ENCODE measurements at regions not wholly inside any gene's neighbourhood (a gene's known extent, or its start where the extent isn't known, plus 50 kb on each side); places are given as distances from the start of the nearest gene placed in this dataset.

DNA sequence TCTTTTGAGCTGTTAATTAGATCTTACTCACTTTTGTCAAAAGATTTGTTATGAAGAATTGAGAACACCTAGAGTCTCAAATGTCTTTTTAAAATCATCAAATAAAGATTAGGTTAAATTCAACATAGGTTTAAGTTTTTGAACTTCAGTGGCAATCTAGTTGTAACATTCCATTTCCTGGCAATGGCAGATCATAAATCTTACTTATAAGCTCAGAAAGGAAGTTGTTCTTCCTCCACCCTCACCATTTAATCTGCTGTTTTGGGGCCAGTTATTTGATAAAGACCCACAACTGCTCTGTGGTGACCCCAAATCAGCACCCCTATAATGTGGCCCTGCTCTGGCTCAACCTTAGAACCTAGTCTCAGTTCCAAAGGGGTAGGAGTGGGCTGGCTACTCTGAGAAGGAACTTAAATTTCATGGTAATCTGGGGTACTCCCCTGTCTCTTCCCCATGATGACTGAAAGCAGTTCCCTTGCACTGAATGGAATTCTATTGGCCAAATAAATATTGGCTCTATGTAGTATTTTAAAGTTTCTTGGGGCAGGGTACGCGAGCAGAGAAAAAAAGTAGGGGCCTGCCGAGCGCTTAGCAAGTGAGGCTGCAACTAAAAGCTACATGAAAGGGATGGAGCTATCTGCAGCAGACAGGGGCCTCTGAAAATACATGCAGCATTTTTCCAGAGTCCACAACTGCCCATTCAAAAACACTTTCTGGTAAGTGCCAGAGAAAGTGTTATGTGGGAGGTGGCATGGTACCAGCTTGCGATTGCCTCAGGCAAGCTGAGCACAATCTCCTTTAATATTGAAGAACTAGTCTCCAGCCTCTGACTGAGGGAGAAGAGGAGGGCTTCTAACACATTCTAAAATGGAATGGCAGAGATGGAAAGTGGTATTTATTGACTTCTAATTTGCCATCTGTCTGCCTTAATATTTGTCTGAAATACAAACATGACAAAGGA is 103.6 kb upstream of the RASGRP1 start:
- H3K4me2 ChIP-seq (ENCODE audit: low read length), result no peak overlapping the region
- TF ChIP-seq RAD21 (conservative IDR thresholded peaks at IDR 0.05) (no peak), SMC3 (conservative IDR thresholded peaks at IDR 0.05; ENCODE audit: poor library complexity) (no peak), MXI1 (conservative IDR thresholded peaks at IDR 0.05; ENCODE audit: poor library complexity, severe bottlenecking) (no peak), EP300 (conservative IDR thresholded peaks at IDR 0.05; ENCODE audit: poor library complexity, severe bottlenecking) (no peak)
- TF ChIP-seq, protein P1, sequence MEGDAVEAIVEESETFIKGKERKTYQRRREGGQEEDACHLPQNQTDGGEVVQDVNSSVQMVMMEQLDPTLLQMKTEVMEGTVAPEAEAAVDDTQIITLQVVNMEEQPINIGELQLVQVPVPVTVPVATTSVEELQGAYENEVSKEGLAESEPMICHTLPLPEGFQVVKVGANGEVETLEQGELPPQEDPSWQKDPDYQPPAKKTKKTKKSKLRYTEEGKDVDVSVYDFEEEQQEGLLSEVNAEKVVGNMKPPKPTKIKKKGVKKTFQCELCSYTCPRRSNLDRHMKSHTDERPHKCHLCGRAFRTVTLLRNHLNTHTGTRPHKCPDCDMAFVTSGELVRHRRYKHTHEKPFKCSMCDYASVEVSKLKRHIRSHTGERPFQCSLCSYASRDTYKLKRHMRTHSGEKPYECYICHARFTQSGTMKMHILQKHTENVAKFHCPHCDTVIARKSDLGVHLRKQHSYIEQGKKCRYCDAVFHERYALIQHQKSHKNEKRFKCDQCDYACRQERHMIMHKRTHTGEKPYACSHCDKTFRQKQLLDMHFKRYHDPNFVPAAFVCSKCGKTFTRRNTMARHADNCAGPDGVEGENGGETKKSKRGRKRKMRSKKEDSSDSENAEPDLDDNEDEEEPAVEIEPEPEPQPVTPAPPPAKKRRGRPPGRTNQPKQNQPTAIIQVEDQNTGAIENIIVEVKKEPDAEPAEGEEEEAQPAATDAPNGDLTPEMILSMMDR (IDR thresholded peaks at IDR 0.05; ENCODE audit: poor library complexity, severe bottlenecking), result no peak
- no peaks in the 10 kb centered on the region for H3K79me2 ChIP-seq (replicated peaks; ENCODE audit: insufficient read depth, low read length)
- no peaks in the 10 kb centered on the region for H3K9me2 ChIP-seq (ENCODE audit: insufficient read depth, low read length)
- H3K27me3 ChIP-seq (ENCODE audit: insufficient read depth, low read depth, low read length), result peaks cover 4% of the 10 kb centered on the region
- no peak overlapping the region for H3K4me3 ChIP-seq (ENCODE audit: low read length)
- H3K9me3 ChIP-seq (ENCODE audit: low read length), result no peaks in the 10 kb centered on the region
- H3K27ac ChIP-seq (ENCODE audit: low read length), result no peak overlapping the region
- H3F3A ChIP-seq (ENCODE audit: insufficient read depth, low read length, poor library complexity, severe bottlenecking), result no peaks in the 10 kb centered on the region
- no peak overlapping the region for H3K9ac ChIP-seq (ENCODE audit: low read length)
- H2AFZ ChIP-seq (ENCODE audit: low read depth, low read length), result no peak overlapping the region
- no peaks in the 10 kb centered on the region for H3K36me3 ChIP-seq (ENCODE audit: insufficient read depth, low read length)
- no peaks in the 10 kb centered on the region for H4K20me1 ChIP-seq (ENCODE audit: insufficient read depth)

- H3K9me2 ChIP-seq (ENCODE audit: insufficient read depth, low read length), result no peaks in the 10 kb centered on the region
- H3K36me3 ChIP-seq (ENCODE audit: insufficient read depth, low read length), result no peaks in the 10 kb centered on the region
- H3K27me3 ChIP-seq (ENCODE audit: insufficient read depth, low read depth, low read length), result peaks cover 4% of the 10 kb centered on the region
- H3K27ac ChIP-seq (ENCODE audit: low read length), result no peak overlapping the region
- TF ChIP-seq, protein P1 (IDR thresholded peaks at IDR 0.05; ENCODE audit: poor library complexity, severe bottlenecking), result no peak
- TF ChIP-seq RAD21 (conservative IDR thresholded peaks at IDR 0.05) (no peak), EP300 (conservative IDR thresholded peaks at IDR 0.05; ENCODE audit: poor library complexity, severe bottlenecking) (no peak), EZH2 (IDR thresholded peaks at IDR 0.05; ENCODE audit: borderline replicate concordance, insufficient read depth, low read length, poor library complexity, severe bottlenecking) (no peak), TAF1 (IDR thresholded peaks at IDR 0.05; ENCODE audit: low read depth) (no peak), SMC3 (conservative IDR thresholded peaks at IDR 0.05; ENCODE audit: poor library complexity) (no peak), POLR2AphosphoS5 (IDR thresholded peaks at IDR 0.05) (no peak), MXI1 (conservative IDR thresholded peaks at IDR 0.05; ENCODE audit: poor library complexity, severe bottlenecking) (no peak)
- TF ChIP-seq, protein P2, sequence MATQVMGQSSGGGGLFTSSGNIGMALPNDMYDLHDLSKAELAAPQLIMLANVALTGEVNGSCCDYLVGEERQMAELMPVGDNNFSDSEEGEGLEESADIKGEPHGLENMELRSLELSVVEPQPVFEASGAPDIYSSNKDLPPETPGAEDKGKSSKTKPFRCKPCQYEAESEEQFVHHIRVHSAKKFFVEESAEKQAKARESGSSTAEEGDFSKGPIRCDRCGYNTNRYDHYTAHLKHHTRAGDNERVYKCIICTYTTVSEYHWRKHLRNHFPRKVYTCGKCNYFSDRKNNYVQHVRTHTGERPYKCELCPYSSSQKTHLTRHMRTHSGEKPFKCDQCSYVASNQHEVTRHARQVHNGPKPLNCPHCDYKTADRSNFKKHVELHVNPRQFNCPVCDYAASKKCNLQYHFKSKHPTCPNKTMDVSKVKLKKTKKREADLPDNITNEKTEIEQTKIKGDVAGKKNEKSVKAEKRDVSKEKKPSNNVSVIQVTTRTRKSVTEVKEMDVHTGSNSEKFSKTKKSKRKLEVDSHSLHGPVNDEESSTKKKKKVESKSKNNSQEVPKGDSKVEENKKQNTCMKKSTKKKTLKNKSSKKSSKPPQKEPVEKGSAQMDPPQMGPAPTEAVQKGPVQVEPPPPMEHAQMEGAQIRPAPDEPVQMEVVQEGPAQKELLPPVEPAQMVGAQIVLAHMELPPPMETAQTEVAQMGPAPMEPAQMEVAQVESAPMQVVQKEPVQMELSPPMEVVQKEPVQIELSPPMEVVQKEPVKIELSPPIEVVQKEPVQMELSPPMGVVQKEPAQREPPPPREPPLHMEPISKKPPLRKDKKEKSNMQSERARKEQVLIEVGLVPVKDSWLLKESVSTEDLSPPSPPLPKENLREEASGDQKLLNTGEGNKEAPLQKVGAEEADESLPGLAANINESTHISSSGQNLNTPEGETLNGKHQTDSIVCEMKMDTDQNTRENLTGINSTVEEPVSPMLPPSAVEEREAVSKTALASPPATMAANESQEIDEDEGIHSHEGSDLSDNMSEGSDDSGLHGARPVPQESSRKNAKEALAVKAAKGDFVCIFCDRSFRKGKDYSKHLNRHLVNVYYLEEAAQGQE (IDR thresholded peaks at IDR 0.05; ENCODE audit: borderline replicate concordance), result no peak
- H4K20me1 ChIP-seq (ENCODE audit: insufficient read depth), result no peaks in the 10 kb centered on the region
- no peak overlapping the region for H3K9ac ChIP-seq (ENCODE audit: low read length)
- no peak overlapping the region for H3K4me3 ChIP-seq (ENCODE audit: low read length)
- H3F3A ChIP-seq (ENCODE audit: insufficient read depth, low read length, poor library complexity, severe bottlenecking), result no peaks in the 10 kb centered on the region
- no peaks in the 10 kb centered on the region for H3K79me2 ChIP-seq (replicated peaks; ENCODE audit: insufficient read depth, low read length)
- H3K9me3 ChIP-seq (ENCODE audit: low read length), result no peaks in the 10 kb centered on the region
- H3K4me2 ChIP-seq (ENCODE audit: low read length), result no peak overlapping the region
- no peak overlapping the region for H2AFZ ChIP-seq (ENCODE audit: low read depth, low read length)
Observed at GRCh38 chr15:38668898-38669391, 104.3 kb upstream of the RASGRP1 start.
